Thoracic aorta (tissue), 2 donors: ENCODE measurements at regions not wholly inside any gene's neighbourhood (a gene's known extent, or its start where the extent isn't known, plus 50 kb on each side); places are given as distances from the start of the nearest gene placed in this dataset.
"Not testable (repeated sequence)": the region's sequence is repeated elsewhere in the genome, so short reads cannot be mapped to it uniquely, and the experiment has no call there.

Experiments used
- ATAC-seq: fragments of 150-250 bp; one replicate; pipeline ENCODE4 v1.8.0; 2017; ENCODE audit warnings: low read depth; ENCODE audit not compliant: insufficient number of reproducible peaks, low FRiP score
- DNase-seq: peaks from one replicate; pipeline ENCODE4 v3.0.0-alpha.2; 2020; ENCODE audit warnings: low spot score
- H3K27ac ChIP-seq, 2 donors: fragments of 200-600 bp; sonication (generic); 1 replicate in 1 of 2; 2 replicates in 1 of 2; pipeline ENCODE4 v1.5.1; 2016; ENCODE audit warnings: mild to moderate bottlenecking in 2 of 2, moderate library complexity in 2 of 2
- H3K27me3 ChIP-seq: fragments of 200-600 bp; sonication (generic); replicated peaks from 2 replicates; pipeline ENCODE4 v1.6.0; 2016; ENCODE audit warnings: mild to moderate bottlenecking; ENCODE audit not compliant: insufficient read depth
- H3K36me3 ChIP-seq: fragments of 200-600 bp; sonication (generic); one replicate; pipeline ENCODE4 v1.5.1; 2016
- H3K4me1 ChIP-seq, 2 donors: fragments of 200-600 bp; sonication (generic); 1 replicate in 1 of 2; 2 replicates in 1 of 2; pipeline versions ENCODE4 v1.5.1 to v1.6.0; 2016; ENCODE audit warnings: low read depth in 2 of 2, mild to moderate bottlenecking in 1 of 2; ENCODE audit not compliant: control insufficient read depth in 1 of 2
- H3K4me3 ChIP-seq: fragments of 200-600 bp; sonication (generic); 2 replicates; pipeline ENCODE4 v1.5.1; 2016; ENCODE audit warnings: mild to moderate bottlenecking
- H3K9me3 ChIP-seq: fragments of 200-600 bp; sonication (generic); 2 replicates; pipeline ENCODE4 v1.5.1; 2016
- CTCF ChIP-seq: fragments of 200-600 bp; sonication (generic); IDR thresholded peaks from one replicate; pipeline ENCODE4 v1.5.1; 2019; ENCODE audit warnings: antibody characterized with exemption

- DNase-seq: no peak
- ATAC-seq: peak; percentile 54
Observed at GRCh38 chr7:131688738-131689661, 132.6 kb upstream of the PODXL start.

GRCh38 chr7:131687296-131687695 is 130.9 kb upstream of the PODXL start:
- no peaks in the 10 kb centered on the region for H3K27me3 ChIP-seq
- no peaks in the 10 kb centered on the region for H3K9me3 ChIP-seq
- no peak overlapping the region for H3K4me3 ChIP-seq
- peaks cover 0 to 4% of the 10 kb centered on the region in 2 donors for H3K4me1 ChIP-seq
- no peak for DNase-seq
- TF ChIP-seq CTCF: no peak
- ATAC-seq: no peak
- no peaks in the 10 kb centered on the region for H3K36me3 ChIP-seq
- H3K27ac ChIP-seq: no peak overlapping the region

More at GRCh38 chr7:131688738-131689661, 132.6 kb upstream of the PODXL start:
- Histone ChIP-seq H3K4me3 (no peak overlapping the region), H3K27ac (no peak overlapping the region), H3K9me3 (no peaks in the 10 kb centered on the region), H3K36me3 (no peaks in the 10 kb centered on the region), H3K27me3 (peaks cover 4% of the 10 kb centered on the region), H3K4me1 (peaks cover 0 to 4% of the 10 kb centered on the region in 2 donors)
- TF ChIP-seq CTCF: peak; percentile 94

GRCh38 chr7:131686833-131687232 is 130.4 kb upstream of the PODXL start:
- TF ChIP-seq CTCF: no peak
- no peak for DNase-seq
- no peak overlapping the region for H3K4me3 ChIP-seq
- peaks cover 0 to under 1% of the 10 kb centered on the region in 2 donors for H3K4me1 ChIP-seq
- no peak for ATAC-seq
- H3K36me3 ChIP-seq: no peaks in the 10 kb centered on the region
- no peaks in the 10 kb centered on the region for H3K9me3 ChIP-seq
- H3K27me3 ChIP-seq: no peaks in the 10 kb centered on the region
- H3K27ac ChIP-seq: no peak overlapping the region

- no peak for TF ChIP-seq CTCF
- Histone ChIP-seq H3K4me3 (no peak overlapping the region), H3K27me3 (no peaks in the 10 kb centered on the region), H3K36me3 (no peaks in the 10 kb centered on the region), H3K9me3 (no peaks in the 10 kb centered on the region), H3K4me1 (no peaks in the 10 kb centered on the region), H3K27ac (no peak overlapping the region)
- ATAC-seq (no peak), DNase-seq (no peak)
Observed at GRCh38 chr7:131683536-131684125, 127.2 kb upstream of the PODXL start.

GRCh38 chr7:131681961-131682360 is 125.5 kb upstream of the PODXL start:
- no peaks in the 10 kb centered on the region for H3K36me3 ChIP-seq
- no peak overlapping the region for H3K27ac ChIP-seq
- no peaks in the 10 kb centered on the region for H3K27me3 ChIP-seq
- no peak for TF ChIP-seq CTCF
- DNase-seq (no peak), ATAC-seq (no peak)
- H3K9me3 ChIP-seq: no peaks in the 10 kb centered on the region
- no peak overlapping the region for H3K4me3 ChIP-seq
- H3K4me1 ChIP-seq: no peaks in the 10 kb centered on the region

- H3K4me1 ChIP-seq, ATAC-seq, H3K36me3 ChIP-seq, DNase-seq, H3K27ac ChIP-seq, H3K9me3 ChIP-seq, H3K27me3 ChIP-seq, H3K4me3 ChIP-seq: not testable (repeated sequence)
Observed at GRCh38 chr7:131679071-131679470, 122.6 kb upstream of the PODXL start.

- DNase-seq, H3K4me3 ChIP-seq, H3K27me3 ChIP-seq, ATAC-seq, H3K36me3 ChIP-seq, H3K4me1 ChIP-seq, H3K9me3 ChIP-seq, H3K27ac ChIP-seq: not testable (repeated sequence)
Observed at GRCh38 chr7:131676850-131677249, 120.4 kb upstream of the PODXL start.
